Transverse colon (tissue), 4 donors: ENCODE measurements at regions not wholly inside any gene's neighbourhood (a gene's known extent, or its start where the extent isn't known, plus 50 kb on each side); places are given as distances from the start of the nearest gene placed in this dataset.

Experiments used
- DNase-seq: peaks from one replicate; pipeline ENCODE4 v3.0.0-alpha.2; 2019
- H3K27ac ChIP-seq, 4 donors: fragments of 200-600 bp; sonication (generic); 2 replicates each; pipeline ENCODE4 v1.5.1; 2016 to 2018; ENCODE audit warnings: inconsistent platforms in 4 of 4
- H3K27me3 ChIP-seq: fragments of 200-600 bp; sonication (generic); 2 replicates; pipeline ENCODE4 v1.5.1; 2017; ENCODE audit warnings: inconsistent platforms
- H3K36me3 ChIP-seq, 4 donors: fragments of 200-600 bp; sonication (generic); 2 replicates each; pipeline ENCODE4 v1.5.1; 2017 to 2019; ENCODE audit warnings: inconsistent platforms in 4 of 4
- H3K4me1 ChIP-seq, 4 donors: fragments of 200-600 bp; sonication (generic); 2 replicates each; pipeline ENCODE4 v1.5.1; 2017 to 2020; ENCODE audit warnings: inconsistent platforms in 4 of 4
- H3K4me3 ChIP-seq, 4 donors: fragments of 200-600 bp; sonication (generic); 1 replicate in 1 of 4; 2 replicates in 3 of 4; pipeline versions ENCODE4 v1.5.1 to v1.6.1; 2017 to 2019; ENCODE audit warnings: inconsistent platforms in 4 of 4
- H3K9me3 ChIP-seq, 2 donors: fragments of 200-600 bp; sonication (generic); 2 replicates each; pipeline ENCODE4 v1.5.1; 2017 to 2019; ENCODE audit warnings: inconsistent platforms in 2 of 2
- EP300 ChIP-seq: sonication (generic); formaldehyde crosslinking; IDR thresholded peaks from one replicate; pipeline ENCODE4 v1.6.1; 2017; ENCODE audit warnings: antibody characterized with exemption, low read depth
- POLR2A ChIP-seq: fragments of 450-650 bp; IDR thresholded peaks from one replicate; pipeline ENCODE4 v1.6.1; 2016; ENCODE audit warnings: antibody characterized with exemption, mild to moderate bottlenecking, moderate library complexity
- POLR2AphosphoS5 ChIP-seq, 3 donors: sonication (generic); formaldehyde crosslinking; IDR thresholded peaks; one replicate each; pipeline ENCODE4 v1.6.1; 2016; ENCODE audit warnings: antibody characterized with exemption in 3 of 3
- WGBS, 2 donors: methylation state at CpG; one replicate each; pipeline ENCODE4 v1.1.5; 2018; ENCODE audit warnings: low coverage in 1 of 2; 5-methylcytosine and 5-hydroxymethylcytosine counted together
- in situ Hi-C, 4 donors: fragments of 200-750 bp; cut with MboI; loops; one replicate each; pipeline versions ENCODE4 v1.15.0 to v1.15.1; 2017; ENCODE audit warnings: low sequenced_read_pairs in 3 of 4, low pct_ligation_motif_present in 1 of 4, low pct_unique_long_range_greater_than_20kb in 1 of 4
- intact Hi-C: fragments of 100-400 bp; cut with DNase I; formaldehyde crosslinking; loops from one replicate; pipeline ENCODE4 v1.15.1; 2023; ENCODE audit warnings: low total_unique reads
- TF ChIP-seq, protein P1 (sequence below), 5 experiments: fragments of 200-600 bp in 3 of 5; fragments of 450-650 bp in 2 of 5; sonication (generic) in 3 of 5; IDR thresholded peaks; 1 replicate in 2 of 5; 2 replicates in 3 of 5; pipeline ENCODE4 v1.5.1; 2016 to 2017; ENCODE audit warnings: antibody characterized with exemption in 5 of 5, inconsistent platforms in 3 of 5, mild to moderate bottlenecking in 2 of 5, moderate library complexity in 1 of 5

DNA sequence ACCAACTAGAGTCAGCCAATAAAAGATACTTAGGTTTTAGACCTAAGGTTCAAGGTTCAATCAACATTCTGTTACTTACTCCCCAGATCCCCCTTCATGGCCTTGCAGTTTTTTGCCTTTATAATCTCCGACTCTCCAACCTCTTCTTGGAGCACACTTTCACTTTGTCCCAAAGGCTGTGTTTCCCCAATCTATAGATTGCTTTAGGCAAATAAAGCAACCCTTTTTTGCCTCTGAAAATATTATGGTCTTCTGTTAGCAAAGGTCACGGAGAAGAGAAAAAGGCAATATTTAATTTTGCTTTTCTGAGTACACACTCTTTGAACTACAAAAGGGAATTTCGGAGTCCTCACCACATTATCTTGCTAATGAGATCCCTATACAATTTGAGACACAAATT lies 268.1 kb downstream of the PLOD2 start:
- H3K4me3 ChIP-seq: no peak overlapping the region
- no peaks in the 10 kb centered on the region for H3K36me3 ChIP-seq
- intact Hi-C loops: no loop called here
- no peak for DNase-seq
- in situ Hi-C loops: no loop called here
- TF ChIP-seq, protein P1, sequence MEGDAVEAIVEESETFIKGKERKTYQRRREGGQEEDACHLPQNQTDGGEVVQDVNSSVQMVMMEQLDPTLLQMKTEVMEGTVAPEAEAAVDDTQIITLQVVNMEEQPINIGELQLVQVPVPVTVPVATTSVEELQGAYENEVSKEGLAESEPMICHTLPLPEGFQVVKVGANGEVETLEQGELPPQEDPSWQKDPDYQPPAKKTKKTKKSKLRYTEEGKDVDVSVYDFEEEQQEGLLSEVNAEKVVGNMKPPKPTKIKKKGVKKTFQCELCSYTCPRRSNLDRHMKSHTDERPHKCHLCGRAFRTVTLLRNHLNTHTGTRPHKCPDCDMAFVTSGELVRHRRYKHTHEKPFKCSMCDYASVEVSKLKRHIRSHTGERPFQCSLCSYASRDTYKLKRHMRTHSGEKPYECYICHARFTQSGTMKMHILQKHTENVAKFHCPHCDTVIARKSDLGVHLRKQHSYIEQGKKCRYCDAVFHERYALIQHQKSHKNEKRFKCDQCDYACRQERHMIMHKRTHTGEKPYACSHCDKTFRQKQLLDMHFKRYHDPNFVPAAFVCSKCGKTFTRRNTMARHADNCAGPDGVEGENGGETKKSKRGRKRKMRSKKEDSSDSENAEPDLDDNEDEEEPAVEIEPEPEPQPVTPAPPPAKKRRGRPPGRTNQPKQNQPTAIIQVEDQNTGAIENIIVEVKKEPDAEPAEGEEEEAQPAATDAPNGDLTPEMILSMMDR (IDR thresholded peaks at IDR 0.05): no peak
- no peak for TF ChIP-seq POLR2AphosphoS5 (IDR thresholded peaks at IDR 0.05)
- H3K9me3 ChIP-seq: no peaks in the 10 kb centered on the region
- 61 to 76% methylated on average over 3 of the region's 3 CpGs for WGBS, 2 donors
- H3K27ac ChIP-seq: no peak overlapping the region
- no peaks in the 10 kb centered on the region for H3K27me3 ChIP-seq
- H3K4me1 ChIP-seq: peaks cover 0 to 1% (median 0%) of the 10 kb centered on the region in 4 donors

DNA sequence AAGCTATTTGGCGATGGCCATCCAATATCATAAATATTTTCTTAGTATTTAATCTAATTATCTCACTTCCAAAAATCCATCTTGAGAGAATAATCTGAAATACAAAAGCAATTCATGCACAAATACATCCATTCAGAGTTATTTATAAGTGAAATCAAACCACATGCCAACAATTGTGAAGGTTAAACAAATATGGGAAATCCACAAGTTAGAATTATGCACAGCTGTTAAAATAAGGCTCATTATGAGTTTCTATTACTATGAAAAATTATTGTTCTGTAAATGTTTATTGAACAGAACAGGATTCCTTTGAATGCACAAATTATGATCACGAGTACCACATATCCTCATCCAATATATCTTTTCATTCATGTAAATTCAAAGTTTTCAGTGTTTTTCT lies 267.7 kb downstream of the PLOD2 start:
- Histone ChIP-seq H3K4me3 (no peak overlapping the region), H3K4me1 (peaks cover 0 to 3% (median 0%) of the 10 kb centered on the region in 4 donors), H3K9me3 (no peaks in the 10 kb centered on the region), H3K36me3 (no peaks in the 10 kb centered on the region), H3K27ac (no peak overlapping the region), H3K27me3 (no peaks in the 10 kb centered on the region)
- WGBS, 2 donors: 67 to 69% methylated on average over 2 of the region's 2 CpGs
- no peak for DNase-seq
- in situ Hi-C loops (no loop called here), intact Hi-C loops (no loop called here)
- TF ChIP-seq POLR2A (no peak), POLR2AphosphoS5 (IDR thresholded peaks at IDR 0.05) (no peak), EP300 (no peak)
- TF ChIP-seq, protein P1 (IDR thresholded peaks at IDR 0.05): no peak

DNA sequence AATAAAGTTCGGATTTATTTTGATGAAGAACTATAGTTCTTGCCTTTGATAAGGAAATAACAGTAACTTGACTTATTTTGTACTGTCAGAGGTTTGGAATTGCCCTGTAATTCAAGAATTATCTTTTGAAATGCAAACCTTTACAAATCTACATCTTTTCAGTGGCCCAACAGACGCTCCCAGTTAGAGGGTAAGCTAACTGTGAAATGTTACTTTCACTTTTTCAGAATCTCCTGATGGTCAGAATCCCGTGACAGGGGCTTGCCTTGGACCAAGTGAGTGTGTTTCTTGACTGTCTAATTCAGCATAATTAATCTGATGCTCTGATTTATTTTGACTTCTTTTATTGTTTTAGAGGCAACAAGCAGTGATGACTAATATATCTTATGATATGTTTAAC lies 262.5 kb downstream of the PLOD2 start:
- DNase-seq: no peak
- Histone ChIP-seq H3K27ac (no peak overlapping the region), H3K36me3 (no peaks in the 10 kb centered on the region), H3K27me3 (no peaks in the 10 kb centered on the region), H3K4me1 (peaks cover 0 to 3% (median 0%) of the 10 kb centered on the region in 4 donors), H3K4me3 (no peak overlapping the region), H3K9me3 (no peaks in the 10 kb centered on the region)
- no peak for TF ChIP-seq EP300
- no peak for TF ChIP-seq POLR2AphosphoS5 (IDR thresholded peaks at IDR 0.05)
- no peak for TF ChIP-seq POLR2A
- TF ChIP-seq, protein P1 (IDR thresholded peaks at IDR 0.05): no peak
- in situ Hi-C loops (no loop called here), intact Hi-C loops (no loop called here)
- 48 to 54% methylated on average over 3 of the region's 3 CpGs for WGBS, 2 donors

DNA sequence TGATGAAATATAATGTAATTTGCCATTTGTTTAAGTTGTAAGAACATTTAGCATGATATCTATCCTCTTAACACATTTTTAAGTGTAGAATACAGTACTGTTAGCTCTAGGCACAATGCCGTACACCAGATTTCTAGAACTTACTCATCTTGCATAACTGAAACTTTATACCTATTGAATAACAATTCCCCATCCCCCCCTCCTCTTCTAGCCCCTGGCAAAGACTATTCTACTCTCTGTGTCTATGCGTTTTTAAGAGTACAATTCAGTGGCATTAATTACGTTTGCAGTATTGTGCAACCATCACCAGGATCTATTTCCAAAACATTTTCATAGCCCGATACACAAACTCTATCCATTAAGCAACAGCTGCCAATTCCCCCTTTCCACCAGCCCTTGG lies 261.7 kb downstream of the PLOD2 start:
- no peaks in the 10 kb centered on the region for H3K36me3 ChIP-seq
- H3K4me1 ChIP-seq: peaks cover 0 to 3% (median 0%) of the 10 kb centered on the region in 4 donors
- H3K9me3 ChIP-seq: no peaks in the 10 kb centered on the region
- no peak for DNase-seq
- 42 to 54% methylated on average over 4 of the region's 4 CpGs for WGBS, 2 donors
- no peaks in the 10 kb centered on the region for H3K27me3 ChIP-seq
- H3K4me3 ChIP-seq: no peak overlapping the region
- no peak for TF ChIP-seq POLR2A
- TF ChIP-seq EP300: no peak
- intact Hi-C loops (no loop called here), in situ Hi-C loops (no loop called here)
- no peak overlapping the region for H3K27ac ChIP-seq

DNA sequence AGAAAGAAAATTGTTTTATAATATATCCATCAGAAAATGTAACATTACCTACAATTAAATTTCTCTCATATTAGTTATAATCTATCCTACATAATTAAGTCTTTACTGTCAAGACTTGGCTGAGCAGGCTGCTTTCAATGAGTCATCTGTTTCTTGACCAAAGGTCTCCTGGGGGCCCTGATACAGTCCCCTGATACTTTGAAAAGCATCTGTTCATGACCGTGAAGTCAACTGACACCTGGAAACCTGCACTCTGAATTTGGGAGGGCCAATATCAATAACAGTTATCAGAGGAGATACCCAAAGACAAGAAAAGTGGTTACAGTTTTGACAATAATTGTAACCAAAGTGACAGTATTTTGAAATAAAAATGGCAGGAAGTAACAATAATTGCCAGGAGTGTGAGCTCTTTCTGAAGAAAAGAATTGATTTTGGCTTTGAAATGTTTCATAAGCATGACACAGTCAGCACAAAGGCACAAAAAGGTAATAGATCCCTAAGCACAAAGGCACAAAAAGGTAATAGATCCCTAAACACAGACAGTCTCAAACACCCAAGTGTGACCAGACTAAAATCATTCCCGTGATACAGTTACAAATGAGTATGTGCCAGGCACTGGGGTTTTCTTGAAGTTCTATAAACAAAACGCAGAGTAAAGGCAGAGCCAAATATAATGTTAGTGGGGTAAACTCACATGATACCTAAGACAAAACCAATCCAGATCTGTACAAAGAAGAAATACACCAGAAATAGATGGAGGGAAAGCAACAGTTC lies 260.7 kb downstream of the PLOD2 start:
- Histone ChIP-seq H3K9me3 (no peaks in the 10 kb centered on the region), H3K4me3 (no peak overlapping the region), H3K27me3 (no peaks in the 10 kb centered on the region), H3K4me1 (peaks cover 0 to 3% (median 0%) of the 10 kb centered on the region in 4 donors), H3K36me3 (no peaks in the 10 kb centered on the region), H3K27ac (no peak overlapping the region)
- TF ChIP-seq POLR2A (no peak), POLR2AphosphoS5 (IDR thresholded peaks at IDR 0.05) (no peak), EP300 (no peak)
- TF ChIP-seq, protein P1 (IDR thresholded peaks at IDR 0.05): no peak
- 40 to 46% methylated on average over 2 to 3 of the region's 3 CpGs for WGBS, 2 donors
- intact Hi-C loops: no loop called here
- in situ Hi-C loops: no loop called here
- no peak for DNase-seq
